ENCODE measurements at regions not wholly inside any gene's neighbourhood (a gene's known extent, or its start where the extent isn't known, plus 50 kb on each side); places are given as distances from the start of the nearest gene placed in this dataset.

DNA sequence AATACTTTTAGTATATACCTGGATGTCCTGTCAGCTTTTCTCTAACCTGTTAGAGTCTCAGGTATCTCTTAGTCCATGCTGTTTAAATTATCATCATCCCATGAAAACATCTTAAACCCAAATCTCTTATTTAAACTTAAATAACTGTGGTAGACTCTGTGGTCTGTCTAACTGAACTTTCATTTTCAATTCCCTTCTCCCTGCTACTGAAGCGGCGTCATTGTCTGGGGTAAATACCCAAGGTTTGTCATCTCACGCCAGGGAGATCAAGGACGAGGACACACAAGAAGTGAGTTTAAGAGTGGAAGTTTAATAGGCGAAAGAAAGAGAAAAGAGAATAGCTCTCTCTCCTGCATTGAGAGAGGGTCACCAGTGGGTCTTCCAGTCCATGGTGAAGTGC lies 804.4 kb upstream of the CELF2 start:
- DNase-seq, result no peak

DNA sequence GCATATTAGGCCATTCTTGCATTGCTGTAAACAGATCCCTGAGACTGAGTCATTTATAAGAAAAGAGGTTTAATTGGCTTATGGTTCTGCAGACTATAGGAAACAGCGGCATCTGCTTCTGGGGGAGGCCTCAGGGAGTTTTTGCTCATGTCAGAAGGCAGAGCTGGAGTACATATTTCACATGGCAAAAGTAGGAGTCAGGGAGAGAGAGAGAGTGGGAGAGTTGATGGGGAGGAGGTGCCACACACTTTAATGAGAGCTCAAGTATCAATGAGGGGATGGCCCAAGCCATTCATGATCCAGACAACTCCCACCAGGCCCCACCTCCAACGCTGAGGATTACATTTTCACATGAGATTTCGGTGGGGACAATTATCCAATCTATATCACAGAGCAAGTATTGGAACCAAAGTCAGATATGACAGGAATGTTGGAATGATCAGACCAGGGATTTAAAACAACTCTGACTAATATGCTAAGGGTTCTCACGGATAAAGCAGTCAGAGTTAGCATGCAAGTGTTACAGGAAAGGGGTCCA lies 795.3 kb upstream of the CELF2 start:
- no peak for DNase-seq

DNA sequence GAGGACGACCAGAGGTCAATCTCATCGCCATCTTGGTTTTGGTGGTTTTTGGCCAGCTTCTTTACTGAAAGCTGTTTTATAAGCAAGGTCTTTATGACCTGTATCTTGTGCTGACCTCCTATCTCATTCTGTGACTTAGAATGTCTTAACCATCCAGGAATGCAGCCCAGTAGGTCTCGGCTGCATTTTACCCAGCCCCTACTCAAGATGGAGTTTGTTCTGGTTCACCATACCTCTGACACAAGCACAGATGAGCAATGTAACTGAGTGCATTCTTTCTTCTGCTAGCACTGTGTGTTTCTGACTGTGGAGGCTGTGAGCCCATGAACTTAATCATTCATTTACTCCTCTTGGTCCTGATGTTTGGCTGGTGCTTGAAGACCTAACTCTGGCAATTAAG lies 794.5 kb upstream of the CELF2 start:
- DNase-seq, result no peak

DNA sequence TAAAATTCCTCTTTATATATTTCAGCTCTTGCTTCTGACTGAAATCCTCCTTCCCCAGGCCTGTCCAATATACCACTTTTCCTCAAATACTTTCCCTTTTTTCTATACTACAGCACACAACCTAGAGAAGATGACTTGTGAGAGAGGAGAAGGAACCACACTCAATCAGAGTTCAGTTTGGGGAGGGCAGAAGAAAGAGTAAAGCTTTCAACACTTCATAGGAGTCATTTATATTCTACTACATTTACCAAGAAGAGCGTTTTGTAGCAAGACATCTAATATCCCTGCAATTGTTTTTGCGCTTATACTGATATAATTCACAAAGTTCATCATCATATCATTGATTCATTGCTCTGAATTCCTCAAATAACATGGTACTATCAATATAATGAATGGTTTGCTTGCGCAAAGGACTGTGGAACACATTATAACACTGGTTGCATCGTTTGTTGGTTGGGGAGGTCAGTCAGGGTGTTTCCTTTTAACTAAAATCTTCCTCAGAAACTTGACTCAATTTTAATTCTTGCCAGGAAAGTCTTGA lies 792.5 kb upstream of the CELF2 start:
- no peak for DNase-seq

DNA sequence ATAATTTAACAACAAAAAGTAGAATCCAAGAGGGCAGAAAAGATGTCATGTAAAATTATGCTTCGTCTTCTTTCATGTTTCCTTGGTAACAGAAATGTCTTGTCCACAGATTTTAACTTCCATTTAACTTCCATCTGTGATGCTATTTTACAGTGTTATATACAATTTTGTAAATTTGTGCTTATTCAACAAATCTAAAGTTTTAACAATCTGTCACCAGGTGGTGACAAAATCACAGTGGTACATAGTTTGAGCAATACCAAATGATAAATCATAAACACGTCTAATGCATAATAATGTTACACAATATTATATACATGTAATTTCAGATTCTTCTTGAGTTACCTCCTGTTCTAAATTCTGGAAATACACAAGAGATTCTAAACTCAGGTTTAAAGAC lies 784.4 kb upstream of the CELF2 start:
- no peak for DNase-seq

DNA sequence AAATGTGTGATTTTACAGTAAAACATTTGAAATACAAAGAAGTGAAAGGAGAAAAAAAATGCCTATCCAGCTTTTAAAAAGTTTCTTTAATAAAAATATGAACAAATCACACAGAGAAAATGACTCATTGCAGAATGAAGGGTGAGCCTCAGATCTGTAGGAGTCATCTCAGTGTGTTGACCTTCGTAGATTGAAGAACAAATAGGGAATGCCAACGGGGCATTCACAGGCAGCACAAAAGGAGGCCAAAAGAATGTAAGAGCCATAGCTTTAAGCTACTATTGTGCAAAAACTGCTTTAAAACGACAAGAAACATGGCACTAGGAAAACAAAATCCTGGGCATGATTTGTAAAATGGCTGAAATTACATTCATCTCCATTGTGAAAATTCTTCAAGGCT lies 782.7 kb upstream of the CELF2 start:
- DNase-seq, result no peak

DNA sequence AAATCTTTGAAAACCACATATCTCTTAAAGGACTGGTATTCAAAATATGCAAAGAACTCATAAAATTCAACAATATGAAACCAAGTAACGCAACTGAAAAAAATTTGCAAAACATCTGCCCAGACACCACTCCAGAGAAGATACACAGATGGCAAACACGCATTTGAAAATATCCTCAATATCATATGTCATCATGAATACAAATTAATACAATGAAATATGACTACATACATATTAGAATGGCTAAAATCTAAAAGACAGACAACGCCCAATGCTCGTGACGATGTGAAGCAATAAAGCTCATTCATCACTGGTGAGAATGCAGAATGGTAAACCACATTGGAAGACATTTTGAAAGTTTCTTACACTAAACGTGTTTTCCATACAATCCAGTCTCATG lies 770.1 kb upstream of the CELF2 start:
- DNase-seq, result no peak

DNA sequence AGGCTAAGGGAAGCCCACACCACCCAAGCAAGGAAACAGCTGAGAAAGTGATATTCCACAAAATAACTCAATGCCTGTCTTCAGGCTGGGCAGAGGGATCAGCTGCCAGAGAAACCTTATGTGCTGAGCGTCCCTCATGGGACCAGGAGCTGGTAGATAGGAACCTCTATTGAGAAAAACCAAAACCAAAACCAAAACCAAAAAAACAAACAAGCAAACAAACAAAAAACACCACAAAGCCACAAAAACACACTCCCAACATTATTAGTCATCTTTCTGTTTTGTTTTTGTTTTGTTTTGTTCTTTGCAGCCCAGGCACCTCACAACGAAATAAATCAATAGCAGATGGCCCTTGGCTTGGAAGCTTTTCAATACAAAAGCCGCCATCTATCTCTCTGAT lies 760.8 kb upstream of the CELF2 start:
- no peak for DNase-seq

DNA sequence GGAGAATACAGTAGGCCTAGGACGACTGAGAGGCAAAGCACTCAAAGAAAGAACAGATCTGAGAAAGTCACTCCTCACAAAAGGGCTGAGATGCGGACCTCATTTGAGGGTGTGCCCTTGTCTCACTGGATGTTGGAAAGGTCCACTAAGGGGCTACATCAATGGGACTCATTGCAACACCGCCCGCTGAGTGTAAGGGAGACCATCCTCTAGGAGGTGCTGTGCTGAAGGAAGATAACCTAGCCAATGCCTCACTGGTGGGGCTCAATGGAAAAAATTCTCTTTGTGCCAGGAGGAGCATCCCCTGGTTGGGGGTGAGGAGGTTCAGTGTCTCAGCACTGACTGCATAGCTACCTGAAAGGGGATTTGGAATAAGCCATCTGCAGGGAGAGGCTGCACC lies 758.7 kb upstream of the CELF2 start:
- no peak for DNase-seq

DNA sequence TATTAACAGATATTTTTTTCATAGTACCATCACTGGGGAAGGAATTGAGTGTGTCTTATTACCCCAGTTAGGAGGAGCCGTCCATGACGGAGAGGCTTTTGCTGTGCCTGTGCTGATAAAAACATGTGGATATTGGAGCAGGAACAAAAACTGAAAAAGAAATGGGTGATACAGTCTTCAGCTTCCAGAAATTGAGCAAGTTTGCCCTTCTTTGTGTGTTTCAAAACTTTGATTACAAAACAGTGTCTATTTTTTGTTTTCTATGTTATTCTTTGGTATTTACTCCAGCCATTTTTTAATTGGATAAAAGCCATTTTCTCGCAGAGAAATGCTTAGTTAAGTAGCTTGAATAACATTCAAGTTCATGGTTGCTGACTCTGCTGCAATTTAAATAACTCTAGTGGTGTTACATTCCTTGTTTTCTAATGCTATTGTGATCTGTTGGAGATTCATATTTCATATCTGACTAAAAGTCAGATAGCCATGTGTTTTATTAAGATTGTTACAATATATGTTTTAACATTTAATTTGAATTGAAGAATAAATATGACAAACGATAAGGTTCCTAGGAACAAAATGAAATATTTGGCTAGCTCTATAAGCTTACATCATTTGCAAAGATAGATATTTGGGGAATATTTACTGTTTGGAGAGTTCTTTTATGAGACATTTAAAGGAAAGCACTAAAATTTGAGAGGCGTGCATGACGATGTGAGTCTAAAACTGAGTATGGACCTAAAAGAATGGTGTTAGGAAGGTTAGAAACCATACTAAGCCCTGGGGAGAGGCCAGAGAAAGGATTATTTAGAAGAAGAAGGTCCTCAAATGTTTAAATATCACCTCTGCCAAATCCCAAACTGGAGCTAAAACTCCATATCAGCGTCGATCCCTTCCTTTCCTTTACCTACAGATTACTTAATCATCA lies 747.3 kb upstream of the CELF2 start:
- DNase-seq, result no peak

DNA sequence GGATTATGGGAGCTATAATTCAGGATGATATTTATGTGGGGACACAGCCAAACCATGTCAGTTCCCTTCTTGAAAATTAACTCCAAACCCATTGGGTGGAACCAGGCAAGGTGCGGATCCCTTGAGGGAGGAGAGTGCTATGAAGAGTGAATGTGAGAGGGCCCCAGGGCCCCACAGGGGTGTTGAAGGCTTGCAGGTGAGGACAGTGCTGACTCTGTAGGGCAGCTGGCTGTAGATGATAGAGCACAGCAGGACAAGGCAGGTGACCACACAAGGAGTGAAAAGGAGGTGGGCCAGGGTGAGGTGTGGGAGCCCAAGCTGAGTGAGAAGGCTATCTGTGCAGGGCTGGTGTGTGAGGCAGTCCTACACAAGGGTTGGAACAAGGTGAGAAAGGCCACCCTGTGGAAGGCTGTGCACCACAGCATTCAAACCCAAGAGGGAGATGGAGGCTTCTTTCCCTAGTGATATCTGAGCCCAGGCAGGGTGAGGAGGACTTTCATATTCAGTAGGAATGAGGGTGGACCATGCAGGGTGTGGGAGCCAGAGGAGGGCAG lies 746.0 kb upstream of the CELF2 start:
- no peak for DNase-seq

DNA sequence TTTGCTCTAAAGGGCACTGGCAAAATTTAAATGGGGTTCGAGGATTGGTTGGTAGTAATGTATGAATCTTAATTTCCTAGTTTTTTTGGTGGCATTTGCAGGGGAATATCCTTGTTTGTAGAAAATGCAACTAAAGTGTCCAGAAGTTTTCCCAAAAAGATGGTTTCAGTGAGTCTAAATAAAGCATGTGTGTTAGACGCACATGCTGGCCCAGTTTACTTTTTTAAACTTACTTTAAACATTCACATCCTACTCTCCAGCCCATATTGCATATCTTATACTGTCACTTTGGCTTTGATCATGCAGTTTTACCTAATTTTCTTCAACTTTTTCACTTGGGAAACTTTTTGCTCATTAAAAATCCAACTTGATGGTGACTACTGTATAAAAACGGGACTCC lies 744.0 kb upstream of the CELF2 start:
- DNase-seq, result no peak

DNA sequence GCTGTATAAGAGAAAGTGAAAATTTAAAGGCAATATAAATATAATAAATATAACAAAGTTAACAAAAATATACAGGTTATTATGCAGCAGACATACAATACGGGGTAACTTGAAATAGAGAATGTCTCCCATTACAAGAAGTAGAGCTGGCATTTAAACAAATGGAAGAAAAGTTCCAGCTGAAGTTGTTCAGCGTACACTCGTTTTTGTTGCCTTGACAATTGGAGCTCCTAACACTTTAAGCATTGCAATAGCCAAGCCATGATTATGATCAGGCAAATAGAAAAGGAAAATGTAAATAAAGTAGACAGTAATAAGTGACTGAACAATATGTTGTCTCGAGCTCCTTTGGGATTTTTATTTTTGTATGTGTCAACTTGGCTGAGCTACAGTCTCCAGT lies 737.8 kb upstream of the CELF2 start:
- DNase-seq, result no peak

DNA sequence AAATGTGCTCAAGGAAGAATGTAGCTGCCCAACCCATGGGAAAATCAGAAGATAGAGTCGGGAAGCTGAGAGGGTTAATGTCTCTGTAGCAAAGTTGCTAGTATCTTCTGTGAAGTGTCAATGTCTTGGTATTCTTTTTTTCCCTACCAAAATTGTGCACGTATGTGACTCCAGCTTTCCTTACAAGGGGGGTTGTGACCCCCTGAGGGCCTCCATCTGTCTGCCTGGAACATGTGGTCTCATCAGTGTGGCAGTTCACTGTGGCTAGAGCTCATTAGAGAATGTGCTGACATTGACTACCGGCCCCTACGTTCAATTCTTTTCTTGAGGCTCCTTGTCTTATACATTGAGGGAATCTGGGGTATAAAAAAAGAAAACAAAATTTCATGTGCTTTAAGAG lies 725.2 kb upstream of the CELF2 start:
- DNase-seq, result no peak

DNA sequence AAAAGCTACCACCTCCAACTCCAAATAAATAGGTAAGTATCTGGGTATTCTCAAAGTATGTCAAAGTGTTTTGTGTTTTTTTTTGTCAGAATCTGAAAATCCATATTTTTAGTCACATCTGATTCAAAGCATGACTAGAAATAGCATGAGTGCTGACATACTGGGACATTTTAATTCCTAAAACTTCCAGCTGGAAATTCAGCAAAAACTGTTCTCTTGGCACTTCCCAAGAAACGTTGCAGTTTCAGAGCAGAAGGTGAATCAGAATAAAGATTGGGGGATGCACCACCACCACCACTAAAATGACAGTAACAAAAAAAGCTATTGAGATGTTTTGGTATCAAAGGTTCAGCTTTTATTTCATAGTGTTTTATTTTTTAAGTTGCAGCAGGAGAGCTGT lies 724.6 kb upstream of the CELF2 start:
- DNase-seq, result no peak

DNA sequence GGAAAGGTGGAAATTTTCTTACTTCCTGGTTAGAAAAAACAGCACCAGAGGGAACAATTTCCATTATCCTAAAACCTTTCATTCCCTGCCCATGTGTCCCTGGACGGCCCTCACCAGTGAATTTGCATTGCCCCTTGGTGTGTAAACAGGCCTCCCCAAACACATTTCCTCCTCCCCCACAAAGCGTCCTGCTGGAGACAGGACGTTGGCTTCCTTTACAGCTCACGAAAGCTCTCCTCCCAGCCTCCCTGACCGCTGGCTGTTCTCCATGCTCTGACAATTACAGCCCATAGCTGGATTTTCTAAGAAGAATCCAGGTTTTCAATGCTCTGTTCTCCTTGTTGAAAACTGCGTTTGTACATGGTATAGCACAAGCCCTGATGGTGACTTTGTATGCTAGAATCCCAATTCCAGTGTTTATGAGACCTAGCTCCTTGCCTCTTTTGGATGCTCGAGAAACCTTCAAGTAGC lies 724.2 kb upstream of the CELF2 start:
- no peak for DNase-seq

DNA sequence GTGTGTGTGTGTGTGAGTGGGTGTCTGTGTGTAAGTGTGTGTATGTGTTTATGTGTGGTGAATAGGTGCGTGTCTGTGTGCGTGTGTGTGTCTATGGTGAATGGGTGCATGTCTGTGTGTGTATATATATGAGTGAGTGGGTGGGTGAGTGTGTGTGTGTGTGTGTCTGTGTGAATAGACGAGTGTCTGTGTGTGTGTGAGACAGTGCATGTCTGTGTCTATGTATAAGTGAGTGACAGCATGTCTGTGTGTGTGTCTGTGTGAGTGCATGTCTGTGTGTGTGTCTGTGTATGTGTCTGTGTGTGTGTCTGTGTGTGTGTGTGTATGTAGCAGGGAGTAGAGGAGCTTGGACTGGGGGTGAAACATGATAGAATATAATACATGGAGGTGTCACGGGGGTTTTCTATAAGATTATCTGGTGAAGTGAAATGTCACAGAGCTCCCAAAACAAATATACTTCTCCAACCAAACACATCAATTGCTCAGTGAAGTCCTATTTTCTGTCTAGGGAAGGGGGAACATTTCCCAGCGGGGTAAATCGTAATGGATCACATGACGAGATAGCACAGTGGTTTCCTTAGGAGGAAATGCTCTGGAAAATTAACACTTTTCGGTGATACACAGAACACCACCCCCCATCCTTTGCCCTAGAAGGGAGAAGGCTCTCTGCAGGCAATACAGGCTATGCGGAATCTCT lies 723.3 kb upstream of the CELF2 start:
- DNase-seq, result no peak

DNA sequence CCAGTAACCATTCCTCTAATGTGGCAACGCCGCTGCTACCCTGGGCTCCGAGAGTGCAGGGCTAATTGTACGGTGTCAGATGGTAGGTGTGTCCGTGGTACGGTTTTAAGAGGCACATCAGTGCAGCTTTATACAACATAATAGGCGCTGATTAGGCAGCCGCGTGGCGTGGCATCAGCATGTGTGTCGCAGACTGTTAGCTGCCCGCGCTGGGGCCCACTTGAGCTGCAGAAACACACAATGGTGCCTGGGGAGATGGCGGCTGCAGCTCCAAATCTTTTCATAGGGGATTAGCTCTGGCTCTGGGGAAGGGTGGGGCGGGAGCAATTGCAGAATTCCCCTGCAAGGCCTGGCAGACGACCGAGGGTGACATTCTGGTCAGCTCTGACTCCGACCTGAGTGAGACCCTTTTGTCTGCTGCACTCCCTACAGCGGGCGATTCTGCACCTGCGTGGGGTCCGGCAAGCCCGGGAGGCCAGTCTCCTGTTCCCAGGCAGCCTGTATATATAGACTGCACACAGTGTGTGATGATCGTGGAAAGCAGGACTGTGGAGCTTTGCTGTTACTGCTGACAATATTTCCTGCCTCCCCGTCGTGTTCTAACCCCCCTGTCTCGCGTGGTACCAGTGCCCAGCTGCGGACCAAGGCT lies 722.7 kb upstream of the CELF2 start:
- DNase-seq, result no peak

DNA sequence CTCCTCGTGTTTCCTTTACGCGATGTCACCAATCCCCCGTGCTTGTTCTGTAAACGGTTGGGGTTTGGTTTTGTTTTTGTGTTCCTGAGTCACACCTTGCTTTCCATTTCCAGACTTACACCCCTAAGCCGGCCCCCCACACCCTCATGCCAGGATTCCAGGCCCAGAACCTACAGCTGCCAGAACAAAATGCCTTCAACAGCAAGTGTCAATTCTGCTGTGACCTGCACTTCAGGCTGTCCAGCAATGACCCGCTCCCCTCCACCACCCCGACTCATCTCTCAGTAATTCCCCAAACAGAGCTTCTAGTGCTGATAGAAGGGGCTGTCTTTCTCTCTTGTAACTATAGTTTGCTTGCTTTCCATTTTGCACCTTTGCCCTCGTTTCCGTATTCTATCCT lies 722.1 kb upstream of the CELF2 start:
- no peak for DNase-seq

DNA sequence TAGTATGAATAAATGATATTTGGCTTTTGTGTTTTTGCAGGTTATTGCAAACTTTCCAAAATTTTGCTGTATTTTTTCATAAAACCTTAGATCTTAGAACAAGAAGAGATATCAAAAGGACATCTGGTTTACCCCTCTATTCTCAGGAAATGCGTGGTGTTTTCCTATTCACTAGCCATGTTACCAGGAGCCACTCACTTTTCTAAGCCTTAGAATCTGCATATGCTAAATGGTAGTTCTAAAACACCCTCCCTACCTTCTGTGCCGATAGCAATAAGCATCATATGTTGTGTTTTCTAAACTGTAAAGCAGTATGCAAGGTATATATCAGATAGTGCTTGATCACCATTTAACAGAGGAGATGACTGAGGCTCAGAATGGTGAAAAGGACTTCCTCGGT lies 715.0 kb upstream of the CELF2 start:
- no peak for DNase-seq

DNA sequence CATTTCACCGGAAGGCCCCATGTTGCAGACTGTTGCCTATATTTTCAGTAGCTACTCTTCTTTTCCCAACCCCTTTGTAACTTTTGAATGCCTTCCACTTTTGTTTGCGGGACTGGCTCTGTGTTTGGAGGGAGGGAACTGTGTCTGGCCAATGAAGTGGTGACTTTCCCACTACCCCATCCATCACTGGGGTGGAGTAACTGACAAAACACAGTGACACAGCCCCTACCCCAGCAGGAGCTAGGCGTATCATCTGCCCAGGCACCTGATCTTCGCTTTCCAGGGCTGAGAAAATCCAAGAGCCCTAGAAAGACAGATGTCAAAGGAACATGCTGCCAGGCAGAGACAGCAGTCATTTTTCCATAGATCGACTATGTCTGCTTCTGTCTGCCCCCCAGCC lies 710.6 kb upstream of the CELF2 start:
- no peak for DNase-seq

DNA sequence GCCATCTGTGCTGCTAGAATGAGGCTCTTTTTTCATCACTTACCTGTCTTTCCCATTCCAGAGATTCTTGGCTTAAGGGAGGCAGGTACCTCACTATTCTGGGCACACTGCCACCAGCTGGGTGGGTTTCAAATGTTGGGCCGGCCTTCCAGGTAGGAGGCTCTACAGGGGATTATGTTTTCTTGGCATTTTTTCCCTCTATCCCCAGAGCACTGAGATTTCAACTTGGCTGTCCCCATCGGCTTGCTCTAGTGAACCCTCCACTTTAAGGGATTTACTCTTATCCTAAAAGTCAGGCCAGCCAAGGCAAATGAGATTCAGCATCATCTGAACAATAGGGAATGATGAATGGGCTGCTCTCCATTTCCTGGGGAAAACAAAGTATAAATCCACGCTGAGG lies 710.1 kb upstream of the CELF2 start:
- DNase-seq, result no peak

DNA sequence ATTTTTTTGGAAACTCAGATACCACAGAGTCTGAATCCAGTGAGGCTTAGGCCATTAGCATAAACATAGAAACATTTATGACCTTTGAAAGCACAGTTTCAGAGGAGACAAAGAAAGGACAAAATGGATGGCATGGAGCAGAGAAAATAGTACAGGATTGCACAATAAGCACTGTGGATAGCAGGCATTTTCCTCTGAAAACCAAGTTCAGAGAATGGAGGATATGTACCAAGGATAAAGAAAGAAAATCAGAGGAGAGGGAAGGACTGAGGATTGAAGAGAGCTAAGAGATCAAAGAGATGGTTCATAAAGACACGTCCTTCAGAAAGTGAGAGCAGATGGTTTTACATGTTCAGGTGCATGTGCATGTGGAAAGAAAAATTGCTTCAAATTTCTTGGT lies 707.2 kb upstream of the CELF2 start:
- DNase-seq, result no peak

Data from KG1 (cell line).